Calu3 (cell line): ENCODE measurements at regions not wholly inside any gene's neighbourhood (a gene's known extent, or its start where the extent isn't known, plus 50 kb on each side); places are given as distances from the start of the nearest gene placed in this dataset.

ENCODE experiments used
- BruUV-seq: library from RNA; stranded (reverse); fragments of 400-500 nt; replicated peaks from 2 replicates; lab custom pipeline; 2021; lab: Mats Ljungman, UMichigan
- CTCF ChIA-PET: fragments of 300-600 bp; sonication (Branson Sonifier 250); formaldehyde crosslinking; loops from one replicate; lab custom pipeline; 2022; ENCODE audit warnings: antibody characterized with exemption; lab: Charles Lee
- DNase-seq: peaks from one replicate; pipeline ENCODE4 v3.0.0; 2022
- H3K27ac Mint-ChIP-seq: one replicate; pipeline ENCODE4 v1.8.0; 2022; ENCODE audit warnings: mixed read lengths; ENCODE audit not compliant: unreplicated experiment
- H3K27me3 Mint-ChIP-seq: one replicate; pipeline ENCODE4 v1.8.0; 2022; ENCODE audit warnings: mixed read lengths; ENCODE audit not compliant: unreplicated experiment
- H3K36me3 Mint-ChIP-seq: one replicate; pipeline ENCODE4 v1.8.0; 2022; ENCODE audit warnings: mild to moderate bottlenecking, moderate library complexity, mixed read lengths; ENCODE audit not compliant: insufficient read depth, unreplicated experiment
- H3K4me1 Mint-ChIP-seq: one replicate; pipeline ENCODE4 v1.8.0; 2022; ENCODE audit warnings: mild to moderate bottlenecking, low read depth, mixed read lengths; ENCODE audit not compliant: unreplicated experiment
- H3K4me3 Mint-ChIP-seq: one replicate; pipeline ENCODE4 v1.8.0; 2022; ENCODE audit warnings: mild to moderate bottlenecking, low read depth, moderate library complexity, mixed read lengths; ENCODE audit not compliant: unreplicated experiment
- H3K9me3 Mint-ChIP-seq: one replicate; pipeline ENCODE4 v1.8.0; 2022; ENCODE audit warnings: low read depth, mixed read lengths; ENCODE audit not compliant: unreplicated experiment
- CTCF ChIP-seq: fragments of 200-600 bp; IDR thresholded peaks from one replicate; pipeline ENCODE4 v1.8.0; 2022; ENCODE audit warnings: antibody characterized with exemption; ENCODE audit not compliant: unreplicated experiment
- intact Hi-C: fragments of 100-400 bp; cut with micrococcal nuclease; formaldehyde crosslinking; loops from one replicate; pipeline ENCODE4 v1.10.0; 2022; ENCODE audit not compliant: unreplicated experiment

DNA sequence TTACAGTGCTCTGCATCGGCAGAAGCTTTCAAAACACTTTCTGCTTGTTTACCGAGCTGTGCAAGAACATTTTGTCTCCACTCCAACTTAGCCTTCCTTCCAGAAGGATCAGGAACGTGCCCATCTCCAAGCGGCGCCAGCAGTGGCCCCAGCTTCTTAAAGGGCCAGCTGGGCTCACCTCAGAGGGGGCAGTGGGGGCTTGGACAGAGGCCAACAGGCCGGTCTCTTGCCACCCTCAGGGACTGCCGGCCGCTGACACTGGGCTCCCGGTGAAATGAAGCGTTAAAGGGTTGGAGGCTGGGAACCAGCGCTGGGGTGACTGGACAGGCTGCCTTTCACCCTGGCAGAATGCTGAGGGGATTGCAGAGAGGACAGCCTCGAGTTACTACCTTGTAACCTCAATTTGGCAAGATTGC lies 67.0 kb upstream of the RNU6ATAC start:
- DNase-seq: no peak
- Mint-ChIP-seq H3K27me3 (peaks cover 78% of the 10 kb centered on the region), H3K9me3 (no peaks in the 10 kb centered on the region), H3K27ac (no peak overlapping the region), H3K4me3 (no peak overlapping the region), H3K4me1 (no peaks in the 10 kb centered on the region), H3K36me3 (no peaks in the 10 kb centered on the region)
- no peak for TF ChIP-seq CTCF
- intact Hi-C loops: no loop called here
- no TSS peak for BruUV-seq
- CTCF ChIA-PET: no interaction called here

DNA sequence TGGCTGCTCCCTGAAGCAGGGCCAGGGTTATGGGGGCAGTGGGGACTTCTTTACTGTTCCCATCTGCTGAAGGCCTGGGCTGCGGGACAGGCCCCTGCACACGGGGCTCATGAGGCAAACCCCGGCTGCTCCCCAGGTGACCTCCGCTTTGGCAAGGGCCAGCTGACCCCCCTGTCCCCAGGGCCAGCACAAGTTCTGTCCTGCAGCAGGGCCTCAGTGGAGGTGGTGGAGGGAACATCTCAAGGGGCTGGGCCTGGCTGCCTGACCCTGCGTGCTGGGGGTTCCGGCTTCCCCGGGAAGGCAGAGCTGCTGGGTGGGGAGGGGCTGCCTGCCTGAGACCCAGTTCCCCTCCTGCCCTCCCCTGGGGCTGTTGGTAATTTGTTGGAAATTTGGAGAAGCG lies 67.4 kb upstream of the RNU6ATAC start:
- no TSS peak for BruUV-seq
- H3K27ac Mint-ChIP-seq: no peak overlapping the region
- DNase-seq: no peak
- H3K4me1 Mint-ChIP-seq: no peaks in the 10 kb centered on the region
- intact Hi-C loops: no loop called here
- peaks cover 74% of the 10 kb centered on the region for H3K27me3 Mint-ChIP-seq
- CTCF ChIA-PET: no interaction called here
- H3K36me3 Mint-ChIP-seq: no peaks in the 10 kb centered on the region
- TF ChIP-seq CTCF: no peak
- H3K4me3 Mint-ChIP-seq: no peak overlapping the region
- no peaks in the 10 kb centered on the region for H3K9me3 Mint-ChIP-seq

GRCh38 chr9:134233022-134233421 lies 68.7 kb upstream of the RNU6ATAC start:
- Mint-ChIP-seq H3K9me3 (no peaks in the 10 kb centered on the region), H3K36me3 (no peaks in the 10 kb centered on the region), H3K4me3 (no peak overlapping the region), H3K4me1 (no peaks in the 10 kb centered on the region), H3K27ac (no peak overlapping the region), H3K27me3 (peaks cover 61% of the 10 kb centered on the region)
- BruUV-seq: no TSS peak
- TF ChIP-seq CTCF: no peak
- no peak for DNase-seq
- CTCF ChIA-PET: no interaction called here
- intact Hi-C loops: no loop called here

DNA sequence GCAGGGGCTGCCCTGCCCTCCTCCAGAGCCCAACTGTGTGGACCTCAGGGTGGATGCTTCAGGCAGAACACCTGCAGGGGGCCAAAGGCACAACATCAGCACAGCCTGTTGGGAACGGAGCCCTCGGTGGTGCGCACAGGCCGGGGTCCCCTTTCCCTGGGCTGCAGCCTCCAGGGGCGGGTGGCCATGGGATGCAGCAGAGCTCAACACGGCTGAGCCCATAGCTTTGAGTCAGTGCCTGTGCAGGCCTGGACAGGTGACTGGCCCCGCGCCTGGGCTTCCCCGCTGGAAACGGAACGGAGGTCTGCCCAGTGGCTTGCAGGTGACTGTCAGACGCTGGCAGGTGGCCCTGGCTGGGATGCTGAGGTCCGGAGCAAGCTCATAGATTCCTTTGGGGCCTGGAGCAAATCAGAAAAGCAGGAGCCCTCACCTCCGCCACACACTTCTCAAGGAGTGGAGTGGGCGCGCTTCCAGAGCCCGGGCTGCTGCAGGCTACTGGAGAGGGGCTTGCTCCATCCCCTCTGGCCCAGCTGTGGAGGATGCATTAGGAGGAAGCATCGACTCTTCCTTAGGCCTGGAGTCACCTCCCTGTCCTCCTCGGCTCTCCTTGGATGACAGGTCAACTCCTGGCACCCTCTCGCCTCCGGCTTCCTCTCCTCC lies 69.8 kb upstream of the RNU6ATAC start:
- H3K9me3 Mint-ChIP-seq: no peaks in the 10 kb centered on the region
- no peak for TF ChIP-seq CTCF
- H3K27me3 Mint-ChIP-seq: peaks cover 50% of the 10 kb centered on the region
- no peak overlapping the region for H3K4me3 Mint-ChIP-seq
- CTCF ChIA-PET: no interaction called here
- intact Hi-C loops: no loop called here
- H3K36me3 Mint-ChIP-seq: no peaks in the 10 kb centered on the region
- no peaks in the 10 kb centered on the region for H3K4me1 Mint-ChIP-seq
- H3K27ac Mint-ChIP-seq: no peak overlapping the region
- no TSS peak for BruUV-seq
- DNase-seq: no peak
